ENCODE measurements at regions not wholly inside any gene's neighbourhood (a gene's known extent, or its start where the extent isn't known, plus 50 kb on each side); places are given as distances from the start of the nearest gene placed in this dataset.

DNA sequence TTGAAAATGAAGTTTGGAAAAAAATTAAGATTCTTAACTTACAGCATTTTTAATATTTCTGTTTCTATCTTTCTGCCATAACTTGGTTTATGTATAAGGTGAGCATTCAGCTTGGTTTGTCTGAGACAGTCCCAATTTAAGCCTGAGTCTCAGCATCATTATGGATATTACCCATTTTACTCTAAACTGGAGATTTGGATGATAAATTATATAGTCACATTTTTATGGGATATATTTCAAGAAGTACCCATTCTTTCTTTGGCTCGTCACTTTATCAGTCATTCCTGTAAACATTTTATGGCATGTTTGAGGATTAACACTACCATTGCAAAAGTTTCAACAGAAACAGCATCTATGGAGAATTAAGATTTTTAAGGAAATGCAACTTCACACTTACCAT, 1129.0 kb upstream of the PCDH9 start:
- no peak for DNase-seq (ENCODE audit: extremely low read depth, insufficient read length)
- Histone ChIP-seq H3K36me3 (ENCODE audit: control insufficient read depth, insufficient read depth, low read length) (no peaks in the 10 kb centered on the region), H3K27me3 (replicated peaks; ENCODE audit: control insufficient read depth, insufficient read depth, low read length) (no peaks in the 10 kb centered on the region), H3K4me3 (replicated peaks; ENCODE audit: low read depth, low read length) (no peak overlapping the region)
- no peak for TF ChIP-seq CTCF (IDR thresholded peaks at IDR 0.05; ENCODE audit: insufficient read depth, low read length, poor library complexity, severe bottlenecking)

DNA sequence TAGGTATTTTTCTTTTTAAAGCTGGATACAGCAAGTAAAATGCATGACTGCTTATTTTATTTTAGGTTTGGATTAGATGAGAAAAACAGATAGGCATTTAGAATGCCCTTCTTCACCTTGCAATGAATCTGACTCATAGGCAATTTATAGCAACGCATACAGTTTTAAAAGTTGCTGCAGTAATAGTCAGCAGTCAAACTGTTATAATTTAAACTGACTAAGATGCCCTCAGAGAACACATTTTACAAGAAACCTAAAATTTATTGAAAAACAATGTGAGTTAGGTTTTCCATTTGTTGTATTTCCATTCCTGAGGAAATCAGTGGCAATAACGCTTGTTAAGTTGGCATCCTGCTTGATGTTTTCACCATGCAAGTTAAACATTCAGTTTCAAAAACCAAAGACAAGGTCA, 1128.2 kb upstream of the PCDH9 start:
- H3K36me3 ChIP-seq (ENCODE audit: control insufficient read depth, insufficient read depth, low read length): no peaks in the 10 kb centered on the region
- no peak for DNase-seq (ENCODE audit: extremely low read depth, insufficient read length)
- H3K27me3 ChIP-seq (replicated peaks; ENCODE audit: control insufficient read depth, insufficient read depth, low read length): no peaks in the 10 kb centered on the region
- no peak overlapping the region for H3K4me3 ChIP-seq (replicated peaks; ENCODE audit: low read depth, low read length)
- no peak for TF ChIP-seq CTCF (IDR thresholded peaks at IDR 0.05; ENCODE audit: insufficient read depth, low read length, poor library complexity, severe bottlenecking)

DNA sequence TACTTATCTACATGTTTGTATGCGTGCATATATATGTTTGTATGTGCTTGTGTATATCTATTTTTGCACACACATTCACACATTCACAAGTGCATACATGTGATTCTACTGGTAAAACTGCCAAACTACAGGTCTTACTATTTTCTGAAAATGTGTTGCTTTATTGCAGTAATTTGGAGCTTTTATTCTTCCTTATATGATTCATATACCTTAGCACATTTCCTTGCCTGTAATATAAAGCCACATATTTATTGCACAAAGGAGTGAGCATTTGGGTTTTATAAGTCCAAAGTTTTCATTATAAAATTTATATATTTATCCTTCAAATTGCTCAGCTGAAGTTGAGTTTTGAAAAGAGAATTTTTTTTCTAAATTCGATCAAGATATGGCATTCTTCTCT, 1120.4 kb upstream of the PCDH9 start:
- no peak for TF ChIP-seq CTCF (IDR thresholded peaks at IDR 0.05; ENCODE audit: insufficient read depth, low read length, poor library complexity, severe bottlenecking)
- no peaks in the 10 kb centered on the region for H3K27me3 ChIP-seq (replicated peaks; ENCODE audit: control insufficient read depth, insufficient read depth, low read length)
- DNase-seq (ENCODE audit: extremely low read depth, insufficient read length): no peak

DNA sequence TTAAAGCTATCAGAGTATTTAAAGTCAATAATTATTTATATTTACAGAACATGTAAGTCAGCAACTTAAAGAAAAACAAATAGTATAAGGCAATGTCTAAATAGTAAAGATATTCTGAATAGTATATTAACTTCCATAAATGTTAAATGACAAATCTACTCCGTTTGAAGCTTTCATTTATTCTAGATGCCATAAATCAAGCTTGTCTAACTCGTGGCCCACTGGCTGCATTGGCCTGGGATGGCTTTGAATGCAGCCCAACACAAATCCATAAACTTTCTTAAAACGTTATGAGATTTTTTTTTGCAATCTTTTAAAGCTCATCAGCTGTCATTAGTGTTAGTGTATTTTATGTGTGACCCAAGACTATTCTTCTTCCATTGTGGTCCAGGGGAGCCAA, 1117.1 kb upstream of the PCDH9 start:
- Histone ChIP-seq H3K4me3 (replicated peaks; ENCODE audit: low read depth, low read length) (no peak overlapping the region), H3K27me3 (replicated peaks; ENCODE audit: control insufficient read depth, insufficient read depth, low read length) (no peaks in the 10 kb centered on the region), H3K36me3 (ENCODE audit: control insufficient read depth, insufficient read depth, low read length) (no peaks in the 10 kb centered on the region)
- no peak for DNase-seq (ENCODE audit: extremely low read depth, insufficient read length)
- no peak for TF ChIP-seq CTCF (IDR thresholded peaks at IDR 0.05; ENCODE audit: insufficient read depth, low read length, poor library complexity, severe bottlenecking)

More for the DNA sequence above, 1120.4 kb upstream of the PCDH9 start:
- no peak overlapping the region for H3K4me3 ChIP-seq (replicated peaks; ENCODE audit: low read depth, low read length)
- H3K36me3 ChIP-seq (ENCODE audit: control insufficient read depth, insufficient read depth, low read length): no peaks in the 10 kb centered on the region

GRCh38 chr13:68345963-68346531, 1115.9 kb upstream of the PCDH9 start:
- no peak overlapping the region for H3K4me3 ChIP-seq (replicated peaks; ENCODE audit: low read depth, low read length)
- H3K36me3 ChIP-seq (ENCODE audit: control insufficient read depth, insufficient read depth, low read length): no peaks in the 10 kb centered on the region
- no peaks in the 10 kb centered on the region for H3K27me3 ChIP-seq (replicated peaks; ENCODE audit: control insufficient read depth, insufficient read depth, low read length)
- no peak for TF ChIP-seq CTCF (IDR thresholded peaks at IDR 0.05; ENCODE audit: insufficient read depth, low read length, poor library complexity, severe bottlenecking)
- no peak for DNase-seq (ENCODE audit: extremely low read depth, insufficient read length)

- TF ChIP-seq CTCF (IDR thresholded peaks at IDR 0.05; ENCODE audit: insufficient read depth, low read length, poor library complexity, severe bottlenecking): no peak
- Histone ChIP-seq H3K27me3 (replicated peaks; ENCODE audit: control insufficient read depth, insufficient read depth, low read length) (no peaks in the 10 kb centered on the region), H3K4me3 (replicated peaks; ENCODE audit: low read depth, low read length) (no peak overlapping the region), H3K36me3 (ENCODE audit: control insufficient read depth, insufficient read depth, low read length) (no peaks in the 10 kb centered on the region)
- DNase-seq (ENCODE audit: extremely low read depth, insufficient read length): no peak
These were observed 1093.0 kb upstream of the PCDH9 start for GRCh38 chr13:68323124-68323523.
